ENCODE measurements at regions not wholly inside any gene's neighbourhood (a gene's known extent, or its start where the extent isn't known, plus 50 kb on each side); places are given as distances from the start of the nearest gene placed in this dataset.

DNA sequence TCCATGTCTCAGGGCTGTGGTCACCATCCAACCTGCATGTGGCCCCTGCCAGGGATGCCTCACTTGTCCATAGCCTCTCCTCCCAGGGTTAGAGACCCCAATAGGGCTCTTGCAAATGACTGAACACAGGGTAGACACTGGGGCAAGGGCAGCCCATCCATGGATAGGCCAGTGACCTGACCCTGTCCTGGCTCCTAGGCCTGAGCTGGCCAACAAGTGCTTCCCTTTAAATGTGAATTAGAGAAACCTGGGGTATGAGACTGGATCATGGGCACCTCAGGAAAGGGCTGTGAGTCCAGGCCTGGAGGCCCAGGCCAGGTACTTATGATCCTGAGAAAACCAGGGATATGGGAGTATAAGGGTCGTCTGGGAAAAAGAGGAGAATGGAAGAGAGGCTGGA, 64.5 kb downstream of the COPS8 start:
- no peak overlapping the region for H3K4me3 ChIP-seq (replicated peaks; ENCODE audit: insufficient read depth, low read length)

GRCh38 chr2:237150831-237151375, 65.2 kb downstream of the COPS8 start:
- no peaks in the 10 kb centered on the region for H3K27me3 ChIP-seq (ENCODE audit: insufficient read depth, poor library complexity, severe bottlenecking)
- TF ChIP-seq, protein P1, sequence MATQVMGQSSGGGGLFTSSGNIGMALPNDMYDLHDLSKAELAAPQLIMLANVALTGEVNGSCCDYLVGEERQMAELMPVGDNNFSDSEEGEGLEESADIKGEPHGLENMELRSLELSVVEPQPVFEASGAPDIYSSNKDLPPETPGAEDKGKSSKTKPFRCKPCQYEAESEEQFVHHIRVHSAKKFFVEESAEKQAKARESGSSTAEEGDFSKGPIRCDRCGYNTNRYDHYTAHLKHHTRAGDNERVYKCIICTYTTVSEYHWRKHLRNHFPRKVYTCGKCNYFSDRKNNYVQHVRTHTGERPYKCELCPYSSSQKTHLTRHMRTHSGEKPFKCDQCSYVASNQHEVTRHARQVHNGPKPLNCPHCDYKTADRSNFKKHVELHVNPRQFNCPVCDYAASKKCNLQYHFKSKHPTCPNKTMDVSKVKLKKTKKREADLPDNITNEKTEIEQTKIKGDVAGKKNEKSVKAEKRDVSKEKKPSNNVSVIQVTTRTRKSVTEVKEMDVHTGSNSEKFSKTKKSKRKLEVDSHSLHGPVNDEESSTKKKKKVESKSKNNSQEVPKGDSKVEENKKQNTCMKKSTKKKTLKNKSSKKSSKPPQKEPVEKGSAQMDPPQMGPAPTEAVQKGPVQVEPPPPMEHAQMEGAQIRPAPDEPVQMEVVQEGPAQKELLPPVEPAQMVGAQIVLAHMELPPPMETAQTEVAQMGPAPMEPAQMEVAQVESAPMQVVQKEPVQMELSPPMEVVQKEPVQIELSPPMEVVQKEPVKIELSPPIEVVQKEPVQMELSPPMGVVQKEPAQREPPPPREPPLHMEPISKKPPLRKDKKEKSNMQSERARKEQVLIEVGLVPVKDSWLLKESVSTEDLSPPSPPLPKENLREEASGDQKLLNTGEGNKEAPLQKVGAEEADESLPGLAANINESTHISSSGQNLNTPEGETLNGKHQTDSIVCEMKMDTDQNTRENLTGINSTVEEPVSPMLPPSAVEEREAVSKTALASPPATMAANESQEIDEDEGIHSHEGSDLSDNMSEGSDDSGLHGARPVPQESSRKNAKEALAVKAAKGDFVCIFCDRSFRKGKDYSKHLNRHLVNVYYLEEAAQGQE (IDR thresholded peaks at IDR 0.05; ENCODE audit: insufficient replicate concordance, low read depth), result no peak
- TF ChIP-seq SPI1 (IDR thresholded peaks at IDR 0.05; ENCODE audit: borderline replicate concordance, low read depth) (no peak), GABPA (IDR thresholded peaks at IDR 0.05; ENCODE audit: low read depth) (no peak), CTCF (IDR thresholded peaks at IDR 0.05; ENCODE audit: insufficient read depth, low read length) (no peak), POLR2AphosphoS5 (IDR thresholded peaks at IDR 0.05; ENCODE audit: low read depth) (no peak)
- H3K27ac ChIP-seq (replicated peaks), result no peak overlapping the region
- H3K4me3 ChIP-seq (replicated peaks; ENCODE audit: insufficient read depth, low read length), result no peak overlapping the region
- DNase-seq (ENCODE audit: low read depth in 1 of 2, low spot score in 1 of 2), result no peak

More for the DNA sequence above, 64.5 kb downstream of the COPS8 start:
- Histone ChIP-seq H3K27me3 (ENCODE audit: insufficient read depth, poor library complexity, severe bottlenecking) (no peaks in the 10 kb centered on the region), H3K27ac (replicated peaks) (no peak overlapping the region)
- TF ChIP-seq GABPA (IDR thresholded peaks at IDR 0.05; ENCODE audit: low read depth) (no peak), CTCF (IDR thresholded peaks at IDR 0.05; ENCODE audit: insufficient read depth, low read length) (no peak), POLR2AphosphoS5 (IDR thresholded peaks at IDR 0.05; ENCODE audit: low read depth) (no peak), SPI1 (IDR thresholded peaks at IDR 0.05; ENCODE audit: borderline replicate concordance, low read depth) (no peak)
- TF ChIP-seq, protein P1 (IDR thresholded peaks at IDR 0.05; ENCODE audit: insufficient replicate concordance, low read depth), result no peak
- no peak for DNase-seq (ENCODE audit: low read depth in 1 of 2, low spot score in 1 of 2)

- no peak for DNase-seq (ENCODE audit: low read depth in 1 of 2, low spot score in 1 of 2)
- no peaks in the 10 kb centered on the region for H3K27me3 ChIP-seq (ENCODE audit: insufficient read depth, poor library complexity, severe bottlenecking)
- TF ChIP-seq, protein P1 (IDR thresholded peaks at IDR 0.05; ENCODE audit: insufficient replicate concordance, low read depth), result no peak
- TF ChIP-seq GABPA (IDR thresholded peaks at IDR 0.05; ENCODE audit: low read depth), result no peak
- no peak for TF ChIP-seq POLR2AphosphoS5 (IDR thresholded peaks at IDR 0.05; ENCODE audit: low read depth)
- TF ChIP-seq CTCF (IDR thresholded peaks at IDR 0.05; ENCODE audit: insufficient read depth, low read length), result no peak
- TF ChIP-seq SPI1 (IDR thresholded peaks at IDR 0.05; ENCODE audit: borderline replicate concordance, low read depth), result no peak
- H3K27ac ChIP-seq (replicated peaks), result no peak overlapping the region
- H3K4me3 ChIP-seq (replicated peaks; ENCODE audit: insufficient read depth, low read length), result no peak overlapping the region
Observed at GRCh38 chr2:237152361-237152760, 66.7 kb downstream of the COPS8 start.
